Mammary epithelial cell (primary cell): ENCODE measurements at regions not wholly inside any gene's neighbourhood (a gene's known extent, or its start where the extent isn't known, plus 50 kb on each side); places are given as distances from the start of the nearest gene placed in this dataset.

Source experiments
- CTCF ChIP-seq, 2 donors: IDR thresholded peaks in 1 of 2; conservative IDR thresholded peaks in 1 of 2; 2 replicates each; pipeline ENCODE4 v1.5.1; 2011 to 2012; ENCODE audit warnings: inconsistent platforms in 2 of 2, low read length in 2 of 2, mild to moderate bottlenecking in 2 of 2, control low read depth in 1 of 2, low read depth in 1 of 2; ENCODE audit not compliant: insufficient read depth in 1 of 2; ENCODE audit errors: extremely low read depth in 1 of 2
- EZH2 ChIP-seq: IDR thresholded peaks from 2 replicates; pipeline ENCODE4 v1.6.1; 2012; ENCODE audit warnings: low read length, inconsistent platforms, borderline replicate concordance

GRCh38 chr16:76681296-76681695, 404.1 kb downstream of the CNTNAP4 start:
- TF ChIP-seq CTCF (conservative IDR thresholded peaks at IDR 0.05 in 1 of 2, IDR thresholded peaks at IDR 0.05 in 1 of 2; ENCODE audit: extremely low read depth in 1 of 2, insufficient read depth in 1 of 2, low read depth in 1 of 2, low read length in 2 of 2) (no peak), EZH2 (no peak)
